ENCODE measurements at regions not wholly inside any gene's neighbourhood (a gene's known extent, or its start where the extent isn't known, plus 50 kb on each side); places are given as distances from the start of the nearest gene placed in this dataset.
"Not testable (repeated sequence)": the region's sequence is repeated elsewhere in the genome, so short reads cannot be mapped to it uniquely, and the experiment has no call there.

DNA sequence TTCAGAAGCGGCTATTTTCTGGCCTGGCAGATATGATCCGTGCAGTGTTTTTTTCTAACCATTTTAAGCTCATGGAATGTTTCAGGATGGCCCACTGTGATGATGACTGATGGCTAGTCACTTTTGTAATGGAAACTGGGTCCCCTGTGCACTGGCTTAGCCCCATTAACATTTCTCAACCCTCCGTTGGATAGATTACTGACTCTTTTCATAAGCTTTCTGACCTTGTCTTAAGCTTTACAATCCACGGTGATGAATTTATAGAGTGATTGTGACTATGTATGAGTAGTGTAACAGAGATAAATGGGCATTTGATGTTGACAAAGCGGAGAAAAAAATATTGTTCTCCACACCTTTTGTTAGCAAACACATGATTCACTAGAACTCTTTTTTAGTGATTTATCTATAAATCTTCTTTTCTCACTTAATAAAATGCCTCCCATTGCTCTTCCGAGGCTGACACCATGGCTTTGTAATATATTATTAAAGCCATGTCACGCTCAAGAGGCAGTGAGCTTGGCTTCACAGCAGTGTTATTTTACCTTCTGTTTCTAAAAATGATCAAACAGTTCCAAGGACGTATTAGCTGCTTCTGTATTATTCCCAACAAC lies 221.0 kb upstream of the LINC00305 start:
- WGBS: 93% methylated on average over 6 of the region's 8 CpGs
- not testable (repeated sequence) for H3K4me3 ChIP-seq (ENCODE audit: low read length in 2 of 2); H3K36me3 ChIP-seq (ENCODE audit: control insufficient read depth in 2 of 2, insufficient read depth in 2 of 2, low read length in 1 of 2); DNase-seq (ENCODE audit: low read depth in 6 of 9, low spot score in 9 of 9); H3K4me1 ChIP-seq (ENCODE audit: control insufficient read depth in 2 of 2, insufficient read depth in 2 of 2, low read length in 2 of 2); H3K9me3 ChIP-seq (ENCODE audit: control insufficient read depth in 2 of 2, insufficient read depth in 1 of 2, low read length in 1 of 2); H3K27ac ChIP-seq (ENCODE audit: low read depth in 1 of 2, low read length in 1 of 2); H3K27me3 ChIP-seq (ENCODE audit: control insufficient read depth in 2 of 2, insufficient read depth in 1 of 2, low read length in 1 of 2)

DNA sequence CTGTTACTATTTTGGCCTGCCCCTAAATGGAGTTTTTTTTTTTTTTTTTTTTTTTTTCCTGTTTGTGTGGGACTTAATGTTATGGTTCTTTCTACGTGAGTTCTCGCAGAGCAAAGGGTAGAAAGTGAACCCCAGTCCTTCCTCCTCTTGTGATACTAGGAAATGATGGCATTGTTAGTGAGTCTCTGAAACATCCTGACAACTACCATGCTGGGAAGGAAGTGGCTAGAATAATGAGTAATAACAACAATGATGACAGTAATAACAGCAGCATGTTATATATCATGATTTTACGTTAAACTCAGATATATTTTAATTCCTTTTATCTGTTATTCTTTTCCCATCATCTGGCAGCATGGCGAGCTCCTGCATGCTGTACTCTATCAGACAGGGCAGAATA lies 216.2 kb upstream of the LINC00305 start:
- Histone ChIP-seq H3K4me1 (ENCODE audit: control insufficient read depth in 2 of 2, insufficient read depth in 2 of 2, low read length in 2 of 2) (no peaks in the 10 kb centered on the region), H3K27me3 (ENCODE audit: control insufficient read depth in 2 of 2, insufficient read depth in 1 of 2, low read length in 1 of 2) (no peaks in the 10 kb centered on the region), H3K36me3 (ENCODE audit: control insufficient read depth in 2 of 2, insufficient read depth in 2 of 2, low read length in 1 of 2) (no peaks in the 10 kb centered on the region), H3K27ac (ENCODE audit: low read depth in 1 of 2, low read length in 1 of 2) (no peak overlapping the region), H3K4me3 (ENCODE audit: low read length in 2 of 2) (no peak overlapping the region), H3K9me3 (ENCODE audit: control insufficient read depth in 2 of 2, insufficient read depth in 1 of 2, low read length in 1 of 2) (peaks cover 0 to 7% of the 10 kb centered on the region in 2 donors)
- no peak for DNase-seq (ENCODE audit: low read depth in 6 of 9, low spot score in 9 of 9)
- WGBS: 93% methylated on average over 4 of the region's 4 CpGs

DNA sequence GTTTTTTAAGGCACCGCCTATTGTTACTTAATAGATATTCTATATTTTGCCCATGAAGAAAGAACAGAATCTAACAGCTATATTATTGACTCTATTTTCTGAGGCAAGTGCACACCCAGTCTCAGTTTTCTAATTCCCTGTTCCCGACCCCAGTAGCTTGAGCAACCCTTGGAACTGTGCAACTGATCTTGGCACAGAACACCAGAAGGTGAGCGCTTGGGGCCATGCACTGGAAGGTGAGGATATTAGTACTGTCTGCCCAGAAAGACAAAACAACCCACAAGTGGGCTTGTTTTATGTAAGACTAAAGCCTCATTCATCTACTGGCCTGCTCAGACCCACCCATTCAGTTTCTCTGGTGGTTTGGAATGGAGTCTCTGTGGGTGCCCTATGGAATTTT lies 188.8 kb upstream of the LINC00305 start:
- Histone ChIP-seq H3K9me3 (ENCODE audit: control insufficient read depth in 2 of 2, insufficient read depth in 1 of 2, low read length in 1 of 2) (no peaks in the 10 kb centered on the region), H3K27me3 (ENCODE audit: control insufficient read depth in 2 of 2, insufficient read depth in 1 of 2, low read length in 1 of 2) (no peaks in the 10 kb centered on the region), H3K4me1 (ENCODE audit: control insufficient read depth in 2 of 2, insufficient read depth in 2 of 2, low read length in 2 of 2) (no peaks in the 10 kb centered on the region), H3K36me3 (ENCODE audit: control insufficient read depth in 2 of 2, insufficient read depth in 2 of 2, low read length in 1 of 2) (no peaks in the 10 kb centered on the region), H3K27ac (ENCODE audit: low read depth in 1 of 2, low read length in 1 of 2) (no peak overlapping the region), H3K4me3 (ENCODE audit: low read length in 2 of 2) (no peak overlapping the region)
- no peak for DNase-seq (ENCODE audit: low read depth in 6 of 9, low spot score in 9 of 9)
- WGBS: 95% methylated on average over 3 of the region's 3 CpGs

DNA sequence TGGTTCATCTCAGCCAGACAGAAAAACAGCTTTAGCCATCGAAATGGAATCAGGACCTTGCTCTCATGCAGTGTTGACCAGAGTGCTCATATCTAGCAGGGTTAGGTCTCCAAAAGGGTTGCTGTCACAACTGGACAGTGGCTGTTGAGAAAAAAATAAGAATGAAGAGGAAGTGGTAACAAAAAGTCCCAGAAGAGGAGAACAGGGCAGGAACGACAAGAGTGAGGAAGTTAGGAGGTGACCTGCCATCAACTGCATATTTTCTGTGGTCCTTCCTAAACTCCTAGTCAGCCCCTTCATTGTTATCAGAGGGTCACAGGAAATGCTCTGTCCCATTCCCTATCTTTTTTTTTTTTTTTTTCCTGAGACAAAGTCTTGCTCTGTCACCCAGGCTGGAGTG lies 188.1 kb upstream of the LINC00305 start:
- H3K9me3 ChIP-seq (ENCODE audit: control insufficient read depth in 2 of 2, insufficient read depth in 1 of 2, low read length in 1 of 2): no peaks in the 10 kb centered on the region
- no peaks in the 10 kb centered on the region for H3K27me3 ChIP-seq (ENCODE audit: control insufficient read depth in 2 of 2, insufficient read depth in 1 of 2, low read length in 1 of 2)
- no peak for DNase-seq (ENCODE audit: low read depth in 6 of 9, low spot score in 9 of 9)
- H3K36me3 ChIP-seq (ENCODE audit: control insufficient read depth in 2 of 2, insufficient read depth in 2 of 2, low read length in 1 of 2): no peaks in the 10 kb centered on the region
- no peak overlapping the region for H3K27ac ChIP-seq (ENCODE audit: low read depth in 1 of 2, low read length in 1 of 2)
- no peak overlapping the region for H3K4me3 ChIP-seq (ENCODE audit: low read length in 2 of 2)
- H3K4me1 ChIP-seq (ENCODE audit: control insufficient read depth in 2 of 2, insufficient read depth in 2 of 2, low read length in 2 of 2): no peaks in the 10 kb centered on the region
- WGBS: 50% methylated on average over 2 of the region's 2 CpGs

DNA sequence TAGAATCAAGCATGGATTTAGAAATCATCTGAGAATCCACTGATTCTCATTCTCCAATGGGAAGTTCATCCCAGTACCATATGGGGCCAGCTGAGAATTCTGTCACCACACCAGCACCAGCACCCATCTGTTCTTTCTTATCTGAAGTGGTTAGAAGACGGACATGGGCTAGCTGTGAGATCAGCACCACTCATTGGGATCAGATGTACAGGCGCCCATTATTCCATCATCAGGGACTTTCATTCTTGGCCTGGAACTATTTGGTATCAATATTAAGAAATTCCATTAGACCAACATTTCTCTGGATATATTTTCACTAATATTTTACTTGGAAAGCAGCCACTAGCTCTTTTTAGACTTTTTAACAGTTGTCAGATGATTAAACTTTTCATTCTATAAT lies 185.9 kb upstream of the LINC00305 start:
- Histone ChIP-seq H3K9me3 (ENCODE audit: control insufficient read depth in 2 of 2, insufficient read depth in 1 of 2, low read length in 1 of 2) (no peaks in the 10 kb centered on the region), H3K36me3 (ENCODE audit: control insufficient read depth in 2 of 2, insufficient read depth in 2 of 2, low read length in 1 of 2) (no peaks in the 10 kb centered on the region), H3K4me3 (ENCODE audit: low read length in 2 of 2) (no peak overlapping the region), H3K27me3 (ENCODE audit: control insufficient read depth in 2 of 2, insufficient read depth in 1 of 2, low read length in 1 of 2) (no peaks in the 10 kb centered on the region), H3K27ac (ENCODE audit: low read depth in 1 of 2, low read length in 1 of 2) (no peak overlapping the region), H3K4me1 (ENCODE audit: control insufficient read depth in 2 of 2, insufficient read depth in 2 of 2, low read length in 2 of 2) (no peaks in the 10 kb centered on the region)
- DNase-seq (ENCODE audit: low read depth in 6 of 9, low spot score in 9 of 9): no peak
- 95% methylated on average over 2 of the region's 2 CpGs for WGBS

DNA sequence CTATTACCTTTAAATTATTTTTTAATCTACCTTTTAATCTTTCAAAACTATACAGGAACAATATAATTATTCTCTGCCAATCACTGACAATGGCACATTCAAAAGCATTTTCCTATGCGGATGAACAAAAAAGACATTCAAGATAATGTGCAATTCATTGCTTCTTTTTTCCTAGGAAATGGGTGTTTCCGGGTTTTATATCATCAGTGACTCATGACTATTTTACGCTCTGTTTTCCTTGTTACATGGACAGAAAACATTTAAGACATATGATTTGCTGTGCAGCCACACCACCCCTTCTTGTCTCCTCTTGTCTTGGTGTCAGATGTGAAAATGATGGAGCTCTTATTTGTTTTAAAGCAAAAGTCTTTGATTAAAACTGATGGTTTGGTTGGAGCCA lies 184.7 kb upstream of the LINC00305 start:
- Histone ChIP-seq H3K4me1 (ENCODE audit: control insufficient read depth in 2 of 2, insufficient read depth in 2 of 2, low read length in 2 of 2) (no peaks in the 10 kb centered on the region), H3K27me3 (ENCODE audit: control insufficient read depth in 2 of 2, insufficient read depth in 1 of 2, low read length in 1 of 2) (no peaks in the 10 kb centered on the region), H3K36me3 (ENCODE audit: control insufficient read depth in 2 of 2, insufficient read depth in 2 of 2, low read length in 1 of 2) (no peaks in the 10 kb centered on the region), H3K27ac (ENCODE audit: low read depth in 1 of 2, low read length in 1 of 2) (no peak overlapping the region), H3K9me3 (ENCODE audit: control insufficient read depth in 2 of 2, insufficient read depth in 1 of 2, low read length in 1 of 2) (no peaks in the 10 kb centered on the region), H3K4me3 (ENCODE audit: low read length in 2 of 2) (no peak overlapping the region)
- no peak for DNase-seq (ENCODE audit: low read depth in 6 of 9, low spot score in 9 of 9)
- 84% methylated on average over 3 of the region's 3 CpGs for WGBS

DNA sequence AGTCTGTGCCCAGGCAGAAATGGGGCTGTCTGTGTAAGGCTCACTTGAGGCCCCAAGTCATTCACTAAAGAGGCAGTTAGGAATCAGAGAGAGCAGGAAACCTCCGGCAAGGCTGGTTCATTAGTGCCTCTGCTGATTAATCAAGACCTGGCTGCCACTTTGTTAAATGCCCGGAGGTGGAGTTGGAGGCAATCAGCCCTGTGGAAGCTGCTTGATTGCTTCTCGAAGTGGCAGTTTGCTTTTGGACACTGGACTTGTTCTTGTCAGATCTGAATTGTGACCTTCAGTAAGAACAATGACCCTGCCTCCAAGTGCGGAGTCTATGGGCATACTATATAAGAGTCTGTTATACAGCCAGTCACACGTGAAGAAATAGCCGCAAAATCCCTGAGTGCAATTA lies 183.9 kb upstream of the LINC00305 start:
- Histone ChIP-seq H3K9me3 (ENCODE audit: control insufficient read depth in 2 of 2, insufficient read depth in 1 of 2, low read length in 1 of 2) (no peaks in the 10 kb centered on the region), H3K4me1 (ENCODE audit: control insufficient read depth in 2 of 2, insufficient read depth in 2 of 2, low read length in 2 of 2) (no peaks in the 10 kb centered on the region), H3K27ac (ENCODE audit: low read depth in 1 of 2, low read length in 1 of 2) (no peak overlapping the region), H3K4me3 (ENCODE audit: low read length in 2 of 2) (no peak overlapping the region), H3K36me3 (ENCODE audit: control insufficient read depth in 2 of 2, insufficient read depth in 2 of 2, low read length in 1 of 2) (no peaks in the 10 kb centered on the region), H3K27me3 (ENCODE audit: control insufficient read depth in 2 of 2, insufficient read depth in 1 of 2, low read length in 1 of 2) (no peaks in the 10 kb centered on the region)
- 94% methylated on average over 6 of the region's 6 CpGs for WGBS
- DNase-seq (ENCODE audit: low read depth in 6 of 9, low spot score in 9 of 9): no peak

DNA sequence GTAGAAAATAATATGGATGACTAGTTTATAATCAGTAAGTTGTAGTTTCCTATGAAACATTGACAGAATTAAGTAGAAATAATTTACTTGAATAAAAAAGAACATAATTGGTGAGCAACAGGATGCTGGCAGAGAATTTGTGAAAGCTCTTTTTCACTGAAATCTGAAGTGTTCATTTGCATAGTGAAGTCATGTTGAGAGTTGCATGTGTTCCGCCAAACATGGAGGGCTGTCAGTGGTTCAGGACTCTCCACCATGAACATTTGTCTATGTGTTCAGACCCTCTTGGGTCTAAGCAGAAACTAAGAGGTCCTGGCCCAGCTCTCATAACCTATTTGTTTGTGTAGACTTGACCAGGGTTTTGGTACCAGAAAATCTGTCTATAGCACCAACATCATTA lies 182.5 kb upstream of the LINC00305 start:
- Histone ChIP-seq H3K9me3 (ENCODE audit: control insufficient read depth in 2 of 2, insufficient read depth in 1 of 2, low read length in 1 of 2) (no peaks in the 10 kb centered on the region), H3K4me3 (ENCODE audit: low read length in 2 of 2) (no peak overlapping the region), H3K36me3 (ENCODE audit: control insufficient read depth in 2 of 2, insufficient read depth in 2 of 2, low read length in 1 of 2) (no peaks in the 10 kb centered on the region), H3K27ac (ENCODE audit: low read depth in 1 of 2, low read length in 1 of 2) (no peak overlapping the region), H3K27me3 (ENCODE audit: control insufficient read depth in 2 of 2, insufficient read depth in 1 of 2, low read length in 1 of 2) (no peaks in the 10 kb centered on the region), H3K4me1 (ENCODE audit: control insufficient read depth in 2 of 2, insufficient read depth in 2 of 2, low read length in 2 of 2) (no peaks in the 10 kb centered on the region)
- 98% methylated on average over 1 of the region's 1 CpG for WGBS
- no peak for DNase-seq (ENCODE audit: low read depth in 6 of 9, low spot score in 9 of 9)

DNA sequence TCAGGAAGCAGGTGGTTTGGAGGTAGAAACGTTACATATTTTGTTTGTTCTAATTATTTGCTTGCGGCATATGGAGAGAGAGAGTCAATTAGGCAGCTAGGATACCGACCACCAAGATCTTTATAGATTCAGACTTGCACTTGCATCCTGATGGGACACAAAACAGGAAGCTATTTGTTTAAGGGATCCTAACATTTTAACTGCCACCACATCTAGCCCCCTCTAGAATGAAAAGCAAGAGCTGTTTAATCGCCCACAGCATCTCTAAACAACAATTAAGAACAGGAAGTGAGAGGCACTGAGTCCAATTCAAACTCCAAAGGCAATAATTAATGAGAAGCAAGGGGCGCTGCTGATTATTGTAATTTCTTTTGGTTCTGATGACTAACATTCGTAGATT lies 182.0 kb upstream of the LINC00305 start:
- no peaks in the 10 kb centered on the region for H3K27me3 ChIP-seq (ENCODE audit: control insufficient read depth in 2 of 2, insufficient read depth in 1 of 2, low read length in 1 of 2)
- DNase-seq (ENCODE audit: low read depth in 6 of 9, low spot score in 9 of 9): no peak
- H3K27ac ChIP-seq (ENCODE audit: low read depth in 1 of 2, low read length in 1 of 2): no peak overlapping the region
- 42% methylated on average over 6 of the region's 6 CpGs for WGBS
- no peaks in the 10 kb centered on the region for H3K36me3 ChIP-seq (ENCODE audit: control insufficient read depth in 2 of 2, insufficient read depth in 2 of 2, low read length in 1 of 2)
- H3K4me1 ChIP-seq (ENCODE audit: control insufficient read depth in 2 of 2, insufficient read depth in 2 of 2, low read length in 2 of 2): no peaks in the 10 kb centered on the region
- no peak overlapping the region for H3K4me3 ChIP-seq (ENCODE audit: low read length in 2 of 2)
- H3K9me3 ChIP-seq (ENCODE audit: control insufficient read depth in 2 of 2, insufficient read depth in 1 of 2, low read length in 1 of 2): no peaks in the 10 kb centered on the region

DNA sequence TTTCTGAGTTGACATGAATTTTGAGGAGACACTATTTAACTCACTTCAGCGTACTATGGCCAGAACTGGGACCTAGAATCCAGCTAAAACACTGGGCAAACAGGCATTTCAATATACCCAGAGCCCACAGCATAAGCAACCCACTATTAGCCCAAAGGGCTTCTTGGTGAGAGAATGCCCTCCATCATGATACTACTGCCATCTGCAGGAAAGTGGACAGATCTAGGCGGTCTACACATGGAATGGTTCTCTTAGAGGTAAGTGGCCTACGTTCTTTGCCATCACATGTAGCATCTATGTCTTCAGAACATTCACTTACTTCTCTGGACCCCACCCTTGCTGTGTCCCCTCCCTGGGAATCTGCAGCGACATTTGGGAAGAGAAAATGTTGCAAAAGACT lies 181.3 kb upstream of the LINC00305 start:
- DNase-seq (ENCODE audit: low read depth in 6 of 9, low spot score in 9 of 9): no peak
- no peaks in the 10 kb centered on the region for H3K27me3 ChIP-seq (ENCODE audit: control insufficient read depth in 2 of 2, insufficient read depth in 1 of 2, low read length in 1 of 2)
- WGBS: 90% methylated on average over 4 of the region's 4 CpGs
- H3K9me3 ChIP-seq (ENCODE audit: control insufficient read depth in 2 of 2, insufficient read depth in 1 of 2, low read length in 1 of 2): no peaks in the 10 kb centered on the region
- no peak overlapping the region for H3K27ac ChIP-seq (ENCODE audit: low read depth in 1 of 2, low read length in 1 of 2)
- no peak overlapping the region for H3K4me3 ChIP-seq (ENCODE audit: low read length in 2 of 2)
- H3K4me1 ChIP-seq (ENCODE audit: control insufficient read depth in 2 of 2, insufficient read depth in 2 of 2, low read length in 2 of 2): no peaks in the 10 kb centered on the region
- no peaks in the 10 kb centered on the region for H3K36me3 ChIP-seq (ENCODE audit: control insufficient read depth in 2 of 2, insufficient read depth in 2 of 2, low read length in 1 of 2)
